Osteoblast (primary cell): ENCODE measurements at regions not wholly inside any gene's neighbourhood (a gene's known extent, or its start where the extent isn't known, plus 50 kb on each side); places are given as distances from the start of the nearest gene placed in this dataset.

ENCODE experiments used
- DNase-seq: peaks from one replicate; pipeline ENCODE4 v3.0.0; 2011; ENCODE audit warnings: low spot score, mixed read lengths; ENCODE audit not compliant: insufficient read length; ENCODE audit errors: missing footprints
- H2AFZ ChIP-seq: 2 replicates; pipeline ENCODE4 v1.6.0; 2011; ENCODE audit warnings: mild to moderate bottlenecking, low read length
- H3K27ac ChIP-seq: 2 replicates; pipeline ENCODE4 v1.5.1; 2011; ENCODE audit warnings: mild to moderate bottlenecking, low read depth, low read length, moderate library complexity
- H3K27me3 ChIP-seq: 2 replicates; pipeline ENCODE4 v1.6.0; 2012; ENCODE audit warnings: mild to moderate bottlenecking, control low read depth, inconsistent platforms, low read length, moderate library complexity; ENCODE audit not compliant: insufficient read depth
- H3K36me3 ChIP-seq: 2 replicates; pipeline ENCODE4 v1.5.1; 2011; ENCODE audit warnings: mild to moderate bottlenecking, low read length, control low read depth, moderate library complexity; ENCODE audit not compliant: insufficient read depth
- H3K4me1 ChIP-seq: 2 replicates; pipeline ENCODE4 v1.5.1; 2011; ENCODE audit warnings: mild to moderate bottlenecking, low read length, control low read depth, moderate library complexity; ENCODE audit not compliant: insufficient read depth
- H3K4me2 ChIP-seq: 2 replicates; pipeline ENCODE4 v1.6.0; 2011; ENCODE audit warnings: mild to moderate bottlenecking, low read length; ENCODE audit not compliant: insufficient read depth
- H3K4me3 ChIP-seq: fragments of 200-600 bp; sonication (generic); 3 replicates; pipeline ENCODE4 v1.5.1; 2012; ENCODE audit warnings: mild to moderate bottlenecking, low read length, inconsistent platforms; ENCODE audit not compliant: insufficient read depth
- H3K79me2 ChIP-seq: 2 replicates; pipeline ENCODE4 v1.6.0; 2012; ENCODE audit warnings: mild to moderate bottlenecking, low read length, control low read depth, inconsistent platforms; ENCODE audit not compliant: insufficient read depth
- H3K9me3 ChIP-seq: 2 replicates; pipeline ENCODE4 v1.5.1; 2011; ENCODE audit warnings: low read depth, low read length, control low read depth
- H4K20me1 ChIP-seq: 2 replicates; pipeline ENCODE4 v1.6.0; 2012; ENCODE audit warnings: mild to moderate bottlenecking, low read length, control low read depth; ENCODE audit not compliant: insufficient read depth
- CTCF ChIP-seq: IDR thresholded peaks from 2 replicates; pipeline ENCODE4 v1.5.1; 2011; ENCODE audit warnings: mild to moderate bottlenecking, low read depth, low read length, moderate library complexity; ENCODE audit errors: extremely low read depth

- no peak for DNase-seq
- Histone ChIP-seq H3K79me2 (no peaks in the 10 kb centered on the region), H3K27me3 (no peaks in the 10 kb centered on the region), H3K4me1 (peaks cover 24% of the 10 kb centered on the region), H2AFZ (no peak overlapping the region), H4K20me1 (no peaks in the 10 kb centered on the region), H3K4me3 (no peak overlapping the region), H3K9me3 (no peaks in the 10 kb centered on the region), H3K4me2 (no peak overlapping the region), H3K27ac (peak overlapping the region; percentile 40), H3K36me3 (no peaks in the 10 kb centered on the region)
- TF ChIP-seq CTCF = peak; percentile 28
These were observed 606.3 kb downstream of the TLE1 start for GRCh38 chr9:81083067-81083466.

- no peak for TF ChIP-seq CTCF
- no peaks in the 10 kb centered on the region for H3K27me3 ChIP-seq
These were observed 607.1 kb downstream of the TLE1 start for GRCh38 chr9:81082221-81082620.

GRCh38 chr9:81080900-81081299 is 608.4 kb downstream of the TLE1 start:
- no peaks in the 10 kb centered on the region for H3K36me3 ChIP-seq
- no peaks in the 10 kb centered on the region for H4K20me1 ChIP-seq
- no peak overlapping the region for H2AFZ ChIP-seq
- H3K79me2 ChIP-seq = no peaks in the 10 kb centered on the region
- H3K4me1 ChIP-seq = peaks cover 24% of the 10 kb centered on the region
- no peaks in the 10 kb centered on the region for H3K27me3 ChIP-seq
- H3K4me2 ChIP-seq = no peak overlapping the region
- H3K4me3 ChIP-seq = no peak overlapping the region
- no peak for DNase-seq
- TF ChIP-seq CTCF = no peak
- H3K9me3 ChIP-seq = no peaks in the 10 kb centered on the region
- no peak overlapping the region for H3K27ac ChIP-seq

More at GRCh38 chr9:81082221-81082620, 607.1 kb downstream of the TLE1 start:
- DNase-seq = no peak
- Histone ChIP-seq H3K4me2 (no peak overlapping the region), H3K27ac (no peak overlapping the region), H2AFZ (no peak overlapping the region), H3K9me3 (no peaks in the 10 kb centered on the region), H3K36me3 (no peaks in the 10 kb centered on the region), H3K79me2 (no peaks in the 10 kb centered on the region), H4K20me1 (no peaks in the 10 kb centered on the region), H3K4me1 (peaks cover 24% of the 10 kb centered on the region), H3K4me3 (no peak overlapping the region)

- Histone ChIP-seq H3K4me3 (no peak overlapping the region), H3K27me3 (no peaks in the 10 kb centered on the region), H3K79me2 (no peaks in the 10 kb centered on the region), H3K4me2 (no peak overlapping the region), H2AFZ (no peak overlapping the region), H3K27ac (no peak overlapping the region), H3K9me3 (no peaks in the 10 kb centered on the region), H3K36me3 (no peaks in the 10 kb centered on the region), H4K20me1 (no peaks in the 10 kb centered on the region), H3K4me1 (peaks cover 24% of the 10 kb centered on the region)
- no peak for DNase-seq
- TF ChIP-seq CTCF = no peak
These were observed 609.2 kb downstream of the TLE1 start for GRCh38 chr9:81080185-81080584.
